ENCODE measurements at regions not wholly inside any gene's neighbourhood (a gene's known extent, or its start where the extent isn't known, plus 50 kb on each side); places are given as distances from the start of the nearest gene placed in this dataset.

- TF ChIP-seq SIN3A (IDR thresholded peaks at IDR 0.05; ENCODE audit: borderline replicate concordance, insufficient read depth, low read length) (no peak), POLR2AphosphoS5 (IDR thresholded peaks at IDR 0.05; ENCODE audit: low read depth, low read length) (no peak)
- TF ChIP-seq, protein P1, sequence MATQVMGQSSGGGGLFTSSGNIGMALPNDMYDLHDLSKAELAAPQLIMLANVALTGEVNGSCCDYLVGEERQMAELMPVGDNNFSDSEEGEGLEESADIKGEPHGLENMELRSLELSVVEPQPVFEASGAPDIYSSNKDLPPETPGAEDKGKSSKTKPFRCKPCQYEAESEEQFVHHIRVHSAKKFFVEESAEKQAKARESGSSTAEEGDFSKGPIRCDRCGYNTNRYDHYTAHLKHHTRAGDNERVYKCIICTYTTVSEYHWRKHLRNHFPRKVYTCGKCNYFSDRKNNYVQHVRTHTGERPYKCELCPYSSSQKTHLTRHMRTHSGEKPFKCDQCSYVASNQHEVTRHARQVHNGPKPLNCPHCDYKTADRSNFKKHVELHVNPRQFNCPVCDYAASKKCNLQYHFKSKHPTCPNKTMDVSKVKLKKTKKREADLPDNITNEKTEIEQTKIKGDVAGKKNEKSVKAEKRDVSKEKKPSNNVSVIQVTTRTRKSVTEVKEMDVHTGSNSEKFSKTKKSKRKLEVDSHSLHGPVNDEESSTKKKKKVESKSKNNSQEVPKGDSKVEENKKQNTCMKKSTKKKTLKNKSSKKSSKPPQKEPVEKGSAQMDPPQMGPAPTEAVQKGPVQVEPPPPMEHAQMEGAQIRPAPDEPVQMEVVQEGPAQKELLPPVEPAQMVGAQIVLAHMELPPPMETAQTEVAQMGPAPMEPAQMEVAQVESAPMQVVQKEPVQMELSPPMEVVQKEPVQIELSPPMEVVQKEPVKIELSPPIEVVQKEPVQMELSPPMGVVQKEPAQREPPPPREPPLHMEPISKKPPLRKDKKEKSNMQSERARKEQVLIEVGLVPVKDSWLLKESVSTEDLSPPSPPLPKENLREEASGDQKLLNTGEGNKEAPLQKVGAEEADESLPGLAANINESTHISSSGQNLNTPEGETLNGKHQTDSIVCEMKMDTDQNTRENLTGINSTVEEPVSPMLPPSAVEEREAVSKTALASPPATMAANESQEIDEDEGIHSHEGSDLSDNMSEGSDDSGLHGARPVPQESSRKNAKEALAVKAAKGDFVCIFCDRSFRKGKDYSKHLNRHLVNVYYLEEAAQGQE (IDR thresholded peaks at IDR 0.05; ENCODE audit: insufficient read depth in 1 of 2, low read depth in 2 of 2, low read length in 2 of 2) = no peak
Measured at GRCh38 chr9:87213948-87214347, 266.6 kb upstream of the GAS1 start.

Data from PFSK-1 (cell line).